ENCODE measurements at regions not wholly inside any gene's neighbourhood (a gene's known extent, or its start where the extent isn't known, plus 50 kb on each side); places are given as distances from the start of the nearest gene placed in this dataset.

DNA sequence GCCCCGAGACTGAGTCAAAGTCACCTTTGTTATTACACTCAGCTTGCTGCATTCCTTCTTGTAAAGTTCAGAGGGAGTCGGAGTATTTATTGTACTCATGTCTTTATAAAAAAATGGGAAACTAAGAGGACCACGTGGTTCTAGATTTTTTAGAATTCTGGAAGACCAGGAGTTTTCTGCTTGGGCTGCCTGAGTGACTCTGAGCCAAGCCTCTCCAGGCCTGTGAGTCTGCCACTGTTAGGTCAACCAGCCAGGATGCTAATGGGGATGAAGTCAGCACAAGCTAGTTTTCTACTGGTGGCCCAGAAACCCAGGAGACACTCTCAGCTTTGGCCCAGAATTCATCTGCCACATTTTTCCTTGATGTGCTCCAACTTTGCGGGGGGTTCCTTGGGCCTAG is 453.5 kb upstream of the SULF2 start:
- WGBS, 2 donors, result 15 to 16% methylated on average over 4 of the region's 4 CpGs
- intact Hi-C loops (cut with DNase I), result no loop called here
- peak in 1 of 2 donors; percentile 32 for DNase-seq
- no peaks in the 10 kb centered on the region for H3K4me1 ChIP-seq (ENCODE audit: control insufficient read depth in 1 of 2, insufficient read depth in 2 of 2, low read length in 2 of 2)
- H3K27ac ChIP-seq (ENCODE audit: low read depth in 1 of 2, low read length in 2 of 2), result peak overlapping the region in 1 of 2 donors; percentile 42
- H3K36me3 ChIP-seq (ENCODE audit: control insufficient read depth in 1 of 2, insufficient read depth in 2 of 2, low read length in 1 of 2), result no peaks in the 10 kb centered on the region
- H3K9me3 ChIP-seq (ENCODE audit: control insufficient read depth, low read length), result no peaks in the 10 kb centered on the region
- no peaks in the 10 kb centered on the region for H3K27me3 ChIP-seq (ENCODE audit: control insufficient read depth in 1 of 2, insufficient read depth in 2 of 2, low read length in 1 of 2)
- H3K4me3 ChIP-seq (ENCODE audit: low read length in 2 of 2), result no peak overlapping the region
- no peak for ATAC-seq (ENCODE audit: low FRiP score)

DNA sequence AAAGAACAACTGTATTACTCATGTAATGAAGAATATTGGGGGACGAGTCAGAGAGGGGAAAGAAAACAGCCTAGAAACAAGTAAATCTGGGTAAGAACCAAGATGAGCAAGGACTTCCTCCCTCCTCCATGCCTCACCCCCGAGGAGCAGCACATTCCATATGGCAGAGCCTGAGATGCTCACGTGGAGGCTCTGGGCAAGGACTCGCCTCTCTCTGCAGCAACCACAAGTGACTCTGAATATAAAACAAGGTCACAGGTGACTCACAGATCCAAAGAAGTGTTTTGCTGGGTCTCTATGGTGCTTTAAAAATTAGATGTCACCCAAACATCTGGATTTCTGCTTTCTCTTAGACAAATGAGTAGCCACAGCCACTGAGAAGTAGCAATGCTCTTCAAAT is 453.0 kb upstream of the SULF2 start:
- no peaks in the 10 kb centered on the region for H3K36me3 ChIP-seq (ENCODE audit: control insufficient read depth in 1 of 2, insufficient read depth in 2 of 2, low read length in 1 of 2)
- no peak overlapping the region for H3K27ac ChIP-seq (ENCODE audit: low read depth in 1 of 2, low read length in 2 of 2)
- peak in 1 of 2 donors; percentile 45 for DNase-seq
- ATAC-seq (ENCODE audit: low FRiP score), result no peak
- H3K4me3 ChIP-seq (ENCODE audit: low read length in 2 of 2), result no peak overlapping the region
- no peaks in the 10 kb centered on the region for H3K4me1 ChIP-seq (ENCODE audit: control insufficient read depth in 1 of 2, insufficient read depth in 2 of 2, low read length in 2 of 2)
- no peaks in the 10 kb centered on the region for H3K27me3 ChIP-seq (ENCODE audit: control insufficient read depth in 1 of 2, insufficient read depth in 2 of 2, low read length in 1 of 2)
- 59% methylated on average over 4 of the region's 4 CpGs for WGBS, 2 donors
- intact Hi-C loops (cut with DNase I), result no loop called here
- no peaks in the 10 kb centered on the region for H3K9me3 ChIP-seq (ENCODE audit: control insufficient read depth, low read length)

DNA sequence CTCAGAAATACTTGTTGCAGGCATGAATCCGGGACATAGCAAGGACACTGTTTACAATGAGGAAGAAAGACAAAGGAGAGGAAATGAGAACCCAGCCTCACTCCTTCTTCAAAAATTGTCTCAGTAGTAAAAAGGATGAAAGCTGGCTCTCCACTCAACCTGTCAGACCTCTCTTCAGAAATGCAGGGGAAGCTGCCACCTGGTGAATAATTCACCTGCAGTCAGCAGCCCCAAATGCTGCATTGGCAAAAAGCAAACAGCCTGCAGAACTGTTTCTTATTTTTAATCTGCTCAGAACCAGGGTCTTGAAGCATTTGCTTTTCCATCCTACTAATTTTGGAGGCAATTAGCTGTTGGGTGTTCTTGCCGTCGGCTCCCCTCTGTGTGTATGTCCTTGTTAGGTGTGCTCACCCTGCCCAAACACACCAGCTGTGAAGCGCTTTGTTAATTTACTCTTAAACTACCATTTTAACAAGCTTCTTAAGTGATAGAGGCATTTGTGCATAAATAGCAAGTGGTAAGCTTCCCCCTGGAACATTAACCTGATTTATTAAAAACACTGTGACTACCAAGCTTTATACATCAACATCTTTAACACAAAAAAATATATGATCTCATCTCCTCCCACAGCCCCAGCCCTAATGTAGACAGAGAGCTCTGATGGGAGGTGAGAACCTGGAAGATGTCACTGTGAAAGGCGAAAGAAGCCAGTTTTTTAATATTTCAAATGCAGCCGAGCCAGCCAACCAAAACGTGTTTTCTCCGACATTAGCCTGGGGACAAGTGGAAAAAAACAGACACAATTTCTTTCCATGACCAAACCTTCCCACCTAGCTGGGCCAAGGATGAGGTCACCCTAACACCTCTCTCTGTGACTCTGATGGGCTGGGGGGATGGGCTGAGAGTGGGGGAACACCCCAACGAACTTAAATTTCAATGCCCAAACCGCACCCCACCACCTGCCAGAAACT is 451.0 kb upstream of the SULF2 start:
- Histone ChIP-seq H3K4me1 (ENCODE audit: control insufficient read depth in 1 of 2, insufficient read depth in 2 of 2, low read length in 2 of 2) (no peaks in the 10 kb centered on the region), H3K27me3 (ENCODE audit: control insufficient read depth in 1 of 2, insufficient read depth in 2 of 2, low read length in 1 of 2) (no peaks in the 10 kb centered on the region), H3K36me3 (ENCODE audit: control insufficient read depth in 1 of 2, insufficient read depth in 2 of 2, low read length in 1 of 2) (no peaks in the 10 kb centered on the region), H3K27ac (ENCODE audit: low read depth in 1 of 2, low read length in 2 of 2) (no peak overlapping the region), H3K9me3 (ENCODE audit: control insufficient read depth, low read length) (no peaks in the 10 kb centered on the region), H3K4me3 (ENCODE audit: low read length in 2 of 2) (no peak overlapping the region)
- DNase-seq, result peak in 1 of 2 donors; percentile 38
- no peak for ATAC-seq (ENCODE audit: low FRiP score)
- WGBS, 2 donors, result 43 to 50% methylated on average over 10 of the region's 10 CpGs
- intact Hi-C loops (cut with DNase I), result no loop called here

DNA sequence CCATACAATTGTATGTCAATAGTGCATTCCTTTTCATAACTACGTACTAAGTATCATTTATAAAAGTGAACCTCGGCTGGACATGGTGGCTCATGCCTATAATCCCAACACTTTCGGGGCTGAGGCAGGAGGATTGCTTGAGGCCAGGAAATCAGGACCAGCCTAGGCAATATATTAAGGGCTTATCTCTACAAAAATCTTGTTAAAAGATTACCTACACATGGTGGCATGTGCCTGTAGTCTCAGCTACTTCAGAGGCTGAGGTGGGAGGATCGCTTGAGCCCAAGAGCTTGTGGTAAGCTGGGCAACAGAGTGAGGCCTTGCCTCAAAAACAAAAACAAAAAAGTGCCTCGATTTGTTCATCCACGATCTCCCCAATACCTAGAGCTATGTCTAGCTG is 449.7 kb upstream of the SULF2 start:
- Histone ChIP-seq H3K4me1 (ENCODE audit: control insufficient read depth in 1 of 2, insufficient read depth in 2 of 2, low read length in 2 of 2) (no peaks in the 10 kb centered on the region), H3K9me3 (ENCODE audit: control insufficient read depth, low read length) (no peaks in the 10 kb centered on the region), H3K27me3 (ENCODE audit: control insufficient read depth in 1 of 2, insufficient read depth in 2 of 2, low read length in 1 of 2) (no peaks in the 10 kb centered on the region), H3K36me3 (ENCODE audit: control insufficient read depth in 1 of 2, insufficient read depth in 2 of 2, low read length in 1 of 2) (no peaks in the 10 kb centered on the region), H3K27ac (ENCODE audit: low read depth in 1 of 2, low read length in 2 of 2) (no peak overlapping the region), H3K4me3 (ENCODE audit: low read length in 2 of 2) (no peak overlapping the region)
- no peak for ATAC-seq (ENCODE audit: low FRiP score)
- WGBS, 2 donors, result 93 to 95% methylated on average over 6 of the region's 6 CpGs
- intact Hi-C loops (cut with DNase I), result no loop called here
- no peak for DNase-seq

DNA sequence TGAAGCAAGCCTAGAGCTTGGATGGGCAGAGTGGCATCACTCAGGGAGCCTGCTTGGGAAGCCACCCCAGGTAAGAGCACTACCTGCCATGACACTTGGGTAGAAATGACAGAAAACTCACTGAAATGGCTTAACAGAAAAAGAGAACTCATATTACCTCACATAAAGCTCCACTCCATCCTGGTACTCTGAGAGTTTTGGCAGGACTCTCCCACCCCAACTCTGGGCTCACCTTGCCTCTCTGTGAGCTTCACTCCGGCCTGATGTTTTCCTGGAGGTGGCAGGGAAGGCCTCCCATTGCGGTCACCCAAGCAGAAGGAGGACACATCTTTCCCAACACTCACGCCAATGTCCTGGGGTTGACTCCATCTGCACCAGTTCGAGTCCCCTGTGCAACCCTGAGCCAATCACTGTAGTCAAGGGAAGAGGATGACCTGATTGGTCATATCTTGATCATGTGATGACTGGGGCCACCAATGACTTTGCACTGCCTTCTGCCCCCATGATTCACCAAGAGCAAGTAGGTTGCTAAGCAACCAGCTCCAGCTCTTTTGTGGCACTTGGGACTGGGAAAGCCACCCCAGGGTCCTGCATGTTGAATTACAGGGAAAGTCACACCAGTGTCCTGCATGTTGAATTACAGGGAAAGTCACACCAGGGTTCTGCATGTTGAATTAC is 446.1 kb upstream of the SULF2 start:
- Histone ChIP-seq H3K27me3 (ENCODE audit: control insufficient read depth in 1 of 2, insufficient read depth in 2 of 2, low read length in 1 of 2) (no peaks in the 10 kb centered on the region), H3K9me3 (ENCODE audit: control insufficient read depth, low read length) (no peaks in the 10 kb centered on the region), H3K27ac (ENCODE audit: low read depth in 1 of 2, low read length in 2 of 2) (no peak overlapping the region), H3K4me1 (ENCODE audit: control insufficient read depth in 1 of 2, insufficient read depth in 2 of 2, low read length in 2 of 2) (no peaks in the 10 kb centered on the region), H3K36me3 (ENCODE audit: control insufficient read depth in 1 of 2, insufficient read depth in 2 of 2, low read length in 1 of 2) (no peaks in the 10 kb centered on the region), H3K4me3 (ENCODE audit: low read length in 2 of 2) (no peak overlapping the region)
- no peak for ATAC-seq (ENCODE audit: low FRiP score)
- WGBS, 2 donors, result 87 to 96% methylated on average over 4 of the region's 4 CpGs
- intact Hi-C loops (cut with DNase I), result no loop called here
- peak in 1 of 2 donors; percentile 13 for DNase-seq

DNA sequence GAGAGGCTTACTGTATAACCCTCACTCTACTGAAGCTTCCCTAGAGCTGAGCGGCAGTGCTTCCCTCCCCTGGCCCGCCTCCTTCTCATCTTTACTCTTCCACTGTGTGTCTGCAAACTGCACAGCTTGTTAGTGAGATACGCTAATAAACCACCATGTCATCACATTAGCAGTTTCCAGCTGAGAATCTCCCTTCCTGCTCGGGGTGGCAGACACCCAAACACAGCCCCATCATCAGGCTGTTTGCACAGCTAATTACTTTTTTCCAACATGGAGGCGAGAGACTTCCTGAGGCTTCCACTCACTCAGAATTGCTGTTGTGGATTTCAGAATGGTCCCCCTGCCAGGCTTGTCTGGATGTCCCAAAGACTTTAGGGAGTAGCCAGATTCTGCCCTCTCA is 444.9 kb upstream of the SULF2 start:
- no peak for DNase-seq
- Histone ChIP-seq H3K9me3 (ENCODE audit: control insufficient read depth, low read length) (no peaks in the 10 kb centered on the region), H3K27me3 (ENCODE audit: control insufficient read depth in 1 of 2, insufficient read depth in 2 of 2, low read length in 1 of 2) (no peaks in the 10 kb centered on the region), H3K4me1 (ENCODE audit: control insufficient read depth in 1 of 2, insufficient read depth in 2 of 2, low read length in 2 of 2) (no peaks in the 10 kb centered on the region), H3K36me3 (ENCODE audit: control insufficient read depth in 1 of 2, insufficient read depth in 2 of 2, low read length in 1 of 2) (no peaks in the 10 kb centered on the region), H3K4me3 (ENCODE audit: low read length in 2 of 2) (no peak overlapping the region), H3K27ac (ENCODE audit: low read depth in 1 of 2, low read length in 2 of 2) (no peak overlapping the region)
- no peak for ATAC-seq (ENCODE audit: low FRiP score)
- WGBS, 2 donors, result 90 to 92% methylated on average over 5 of the region's 5 CpGs
- intact Hi-C loops (cut with DNase I), result no loop called here

DNA sequence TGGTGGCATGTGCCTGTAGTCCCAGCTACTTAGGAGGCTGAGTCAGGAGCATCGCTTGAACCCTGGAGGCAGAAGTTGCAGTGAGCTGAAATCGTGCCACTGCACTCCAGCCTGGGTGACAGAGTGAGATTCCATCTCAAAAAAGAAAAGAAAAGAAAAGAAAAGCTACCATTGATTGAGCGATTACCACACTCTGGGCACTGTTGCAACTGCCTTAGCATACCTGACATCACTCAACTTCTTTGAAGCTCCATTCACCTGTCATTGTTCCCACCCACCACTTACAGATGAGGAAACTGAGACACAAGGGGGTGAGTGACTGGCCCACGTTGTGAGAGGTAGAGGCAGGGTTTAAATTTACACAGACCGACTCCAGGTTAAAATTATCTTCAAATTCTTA is 442.1 kb upstream of the SULF2 start:
- DNase-seq (no peak), ATAC-seq (ENCODE audit: low FRiP score) (no peak)
- Histone ChIP-seq H3K4me1 (ENCODE audit: control insufficient read depth in 1 of 2, insufficient read depth in 2 of 2, low read length in 2 of 2) (no peaks in the 10 kb centered on the region), H3K27me3 (ENCODE audit: control insufficient read depth in 1 of 2, insufficient read depth in 2 of 2, low read length in 1 of 2) (no peaks in the 10 kb centered on the region), H3K27ac (ENCODE audit: low read depth in 1 of 2, low read length in 2 of 2) (no peak overlapping the region), H3K9me3 (ENCODE audit: control insufficient read depth, low read length) (no peaks in the 10 kb centered on the region), H3K36me3 (ENCODE audit: control insufficient read depth in 1 of 2, insufficient read depth in 2 of 2, low read length in 1 of 2) (no peaks in the 10 kb centered on the region), H3K4me3 (ENCODE audit: low read length in 2 of 2) (no peak overlapping the region)
- WGBS, 2 donors, result 89 to 91% methylated on average over 5 of the region's 5 CpGs
- intact Hi-C loops (cut with DNase I), result no loop called here

DNA sequence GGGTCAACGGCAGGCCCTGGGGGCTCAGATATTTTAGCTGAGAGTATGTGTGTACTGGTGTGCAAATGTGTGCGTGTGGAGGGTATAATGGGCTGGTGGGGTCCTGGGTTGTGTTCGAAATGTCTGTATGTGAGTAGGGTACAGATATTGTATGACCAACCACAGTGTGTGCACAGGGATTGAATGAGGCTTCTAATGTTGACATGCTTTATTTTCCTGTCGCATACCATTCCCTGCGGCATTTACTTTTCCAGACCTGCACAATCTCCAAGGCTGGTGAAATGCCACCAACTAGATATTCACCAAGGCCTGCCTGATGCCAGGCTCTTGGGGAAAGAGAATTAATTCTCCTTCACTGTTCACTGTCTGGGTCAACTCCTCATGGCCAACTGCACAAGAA is 441.4 kb upstream of the SULF2 start:
- 89 to 94% methylated on average over 5 of the region's 5 CpGs for WGBS, 2 donors
- Histone ChIP-seq H3K36me3 (ENCODE audit: control insufficient read depth in 1 of 2, insufficient read depth in 2 of 2, low read length in 1 of 2) (no peaks in the 10 kb centered on the region), H3K4me1 (ENCODE audit: control insufficient read depth in 1 of 2, insufficient read depth in 2 of 2, low read length in 2 of 2) (no peaks in the 10 kb centered on the region), H3K27ac (ENCODE audit: low read depth in 1 of 2, low read length in 2 of 2) (no peak overlapping the region), H3K4me3 (ENCODE audit: low read length in 2 of 2) (no peak overlapping the region), H3K27me3 (ENCODE audit: control insufficient read depth in 1 of 2, insufficient read depth in 2 of 2, low read length in 1 of 2) (no peaks in the 10 kb centered on the region), H3K9me3 (ENCODE audit: control insufficient read depth, low read length) (no peaks in the 10 kb centered on the region)
- no peak for DNase-seq
- intact Hi-C loops (cut with DNase I), result no loop called here
- no peak for ATAC-seq (ENCODE audit: low FRiP score)

All from aorta (tissue), 5 donors.